Stimulated activated CD8-positive, alpha-beta memory T cell treated with anti-CD3 and anti-CD28 coated beads, Interleukin-7, amount 100 ng/mL, for 4 hours (primary cell): ENCODE measurements at regions not wholly inside any gene's neighbourhood (a gene's known extent, or its start where the extent isn't known, plus 50 kb on each side); places are given as distances from the start of the nearest gene placed in this dataset.

Source experiments
- DNase-seq, 2 donors: peaks; one replicate each; pipeline ENCODE4 v3.0.0-alpha.2; 2020; ENCODE audit warnings: low read depth in 2 of 2

DNA sequence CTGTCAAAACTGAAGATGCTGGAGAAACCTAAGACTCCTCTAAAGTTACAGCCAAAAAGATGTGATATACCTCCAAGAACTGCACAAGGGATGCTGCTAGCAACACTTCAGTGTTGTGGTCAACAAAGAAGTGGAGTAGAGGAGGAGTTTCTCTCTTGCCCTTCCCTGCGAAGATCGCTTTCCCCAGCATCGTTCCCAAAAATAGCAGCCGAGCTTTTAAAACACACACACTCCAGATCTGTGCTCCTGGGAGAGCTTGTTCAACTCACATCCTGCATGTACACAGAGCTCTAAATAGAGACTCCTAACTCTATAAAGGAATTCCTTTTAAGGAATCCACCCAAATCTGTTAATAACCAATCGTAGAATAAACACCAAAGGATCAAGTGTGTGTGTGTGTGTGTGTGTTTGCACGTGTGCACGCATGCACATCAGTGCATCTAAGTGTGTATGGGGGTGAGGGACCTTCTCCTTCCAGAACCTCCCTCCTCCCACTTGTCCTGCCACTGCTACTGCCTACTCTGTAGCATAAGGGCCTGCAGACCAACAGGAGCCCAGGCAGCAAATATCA, 58.5 kb downstream of the PSMG1 start:
- DNase-seq = no peak

DNA sequence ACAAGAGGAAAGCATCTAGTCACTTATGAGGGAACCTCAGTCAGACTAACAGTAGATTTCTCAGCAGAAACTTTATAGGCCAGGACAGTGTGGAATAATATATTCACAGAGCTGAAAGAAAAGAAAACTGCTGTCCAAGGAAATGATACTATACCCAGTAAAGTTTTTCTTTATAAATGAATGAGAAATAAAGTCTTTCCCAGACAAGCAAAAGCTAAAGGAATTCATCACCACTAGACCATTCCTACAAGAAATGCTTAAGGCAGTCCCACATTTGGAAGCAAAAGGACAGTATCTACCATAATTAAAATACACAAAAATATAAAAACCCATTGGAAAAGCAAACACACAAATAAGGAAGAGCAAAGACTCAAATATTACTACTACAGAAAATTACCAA, 59.9 kb downstream of the PSMG1 start:
- no peak for DNase-seq

DNA sequence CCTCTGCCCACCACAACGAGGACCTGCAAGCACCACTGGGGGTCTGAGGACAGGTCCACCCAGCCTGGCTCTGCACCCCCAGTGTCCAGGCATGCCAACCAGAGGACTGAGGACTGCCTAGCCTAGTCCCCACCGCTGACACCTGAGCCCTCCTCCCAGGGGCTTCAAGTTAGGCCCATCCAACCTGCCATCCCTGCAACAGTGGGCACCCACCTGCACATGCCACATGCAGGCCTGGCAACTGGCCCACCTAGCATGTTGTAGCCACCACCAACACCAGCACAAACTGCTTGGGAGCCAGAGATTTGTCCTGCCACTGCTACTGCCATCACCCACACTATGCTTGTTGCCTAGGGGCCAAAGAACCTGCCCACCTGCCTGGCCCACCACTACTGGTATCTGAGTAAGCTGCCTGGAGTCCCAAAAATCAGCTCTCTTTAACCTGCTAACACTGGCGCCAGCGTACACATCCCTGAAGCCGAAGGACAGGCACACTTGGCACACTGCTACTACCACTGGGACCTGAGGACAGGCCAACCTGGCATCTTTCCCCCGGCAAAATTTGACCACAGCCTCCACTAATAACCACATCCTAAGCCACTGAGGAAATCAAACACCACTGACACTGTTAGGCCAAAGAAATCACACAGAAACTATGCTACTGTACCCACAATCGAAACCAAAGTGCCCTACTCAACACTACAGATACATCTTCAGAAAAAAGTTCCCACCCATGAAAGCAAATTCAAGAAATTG, 61.5 kb downstream of the PSMG1 start:
- DNase-seq = no peak

DNA sequence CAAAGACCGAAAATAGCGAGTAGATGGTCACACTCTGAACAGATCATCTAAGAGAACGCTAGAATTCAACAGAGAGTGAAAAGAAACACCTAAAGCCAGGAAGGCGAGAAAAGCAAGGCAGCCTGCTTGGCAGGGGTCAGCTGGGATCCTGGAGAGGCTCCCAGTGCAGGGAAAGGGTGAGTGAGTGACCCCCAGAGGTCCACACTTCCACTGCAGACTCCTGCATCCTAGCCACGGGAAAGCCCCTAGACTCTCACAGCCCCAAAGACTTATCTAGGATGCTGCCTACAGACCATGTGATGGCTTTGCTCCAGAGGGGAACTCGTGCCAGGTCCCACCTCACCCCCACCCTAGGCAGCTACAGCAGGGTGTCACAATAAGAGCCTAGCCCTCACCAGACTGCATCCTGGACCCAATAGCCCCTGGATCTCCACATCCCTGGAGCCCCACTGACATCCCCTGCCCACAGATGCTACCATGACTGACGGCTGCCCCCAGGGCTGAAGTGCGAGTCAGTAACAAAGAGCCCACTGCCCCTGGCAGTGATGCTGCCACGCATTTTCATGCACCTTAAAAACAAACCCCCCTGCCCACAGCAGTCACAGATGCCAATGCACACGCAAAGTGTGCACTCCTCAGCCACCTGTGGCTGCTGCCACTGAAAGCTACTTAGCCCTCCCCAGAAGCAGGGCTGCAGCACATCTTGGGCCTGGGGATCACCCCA, 62.2 kb downstream of the PSMG1 start:
- no peak for DNase-seq

DNA sequence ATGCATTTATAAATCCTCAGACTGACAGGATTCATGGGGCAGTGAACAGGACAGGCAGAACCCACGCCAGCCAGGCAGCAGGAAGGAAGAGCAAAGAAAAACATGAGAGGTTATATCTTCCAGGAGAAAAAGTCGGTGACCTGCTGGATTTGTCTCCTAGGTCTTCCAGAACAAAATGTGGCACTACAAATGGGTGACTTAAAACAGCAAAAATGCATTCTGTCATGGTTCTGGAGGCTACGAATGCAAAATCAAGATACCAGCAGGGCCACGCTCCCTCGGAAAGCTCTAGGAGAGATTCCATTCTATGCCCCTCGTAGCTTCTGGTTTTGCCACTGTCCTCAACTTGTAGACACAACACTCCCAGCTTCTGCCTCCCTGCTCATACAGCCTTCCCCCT, 63.4 kb downstream of the PSMG1 start:
- no peak for DNase-seq

DNA sequence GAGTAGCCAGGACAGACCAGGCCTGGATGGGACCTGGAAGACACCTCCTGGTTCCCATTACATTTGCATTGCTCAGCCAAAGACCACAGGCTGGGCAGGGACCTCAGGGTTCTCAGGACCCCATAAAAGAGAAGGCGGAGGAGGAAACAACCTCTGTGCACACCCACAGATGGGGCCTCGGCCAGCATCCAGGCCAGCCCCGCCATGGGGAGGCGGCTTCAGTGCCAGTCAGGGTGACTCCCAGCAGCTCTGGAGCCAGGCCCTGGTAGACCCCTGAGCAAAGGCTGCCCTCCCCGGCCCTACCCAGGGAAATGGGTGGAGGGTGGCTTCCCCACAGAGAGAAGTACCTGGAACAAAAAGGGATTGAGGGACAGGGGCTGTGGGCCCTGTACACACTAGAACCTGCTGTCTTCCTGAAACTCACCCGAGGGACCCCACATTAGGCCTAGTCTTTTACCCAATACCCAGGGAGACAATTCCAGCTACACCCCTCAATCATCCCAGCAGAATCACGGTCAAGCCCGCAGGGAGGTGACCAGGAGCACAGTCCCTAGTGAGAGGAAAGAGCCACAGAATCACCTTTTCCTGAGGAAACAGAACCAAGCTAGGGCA, 64.5 kb downstream of the PSMG1 start:
- no peak for DNase-seq

DNA sequence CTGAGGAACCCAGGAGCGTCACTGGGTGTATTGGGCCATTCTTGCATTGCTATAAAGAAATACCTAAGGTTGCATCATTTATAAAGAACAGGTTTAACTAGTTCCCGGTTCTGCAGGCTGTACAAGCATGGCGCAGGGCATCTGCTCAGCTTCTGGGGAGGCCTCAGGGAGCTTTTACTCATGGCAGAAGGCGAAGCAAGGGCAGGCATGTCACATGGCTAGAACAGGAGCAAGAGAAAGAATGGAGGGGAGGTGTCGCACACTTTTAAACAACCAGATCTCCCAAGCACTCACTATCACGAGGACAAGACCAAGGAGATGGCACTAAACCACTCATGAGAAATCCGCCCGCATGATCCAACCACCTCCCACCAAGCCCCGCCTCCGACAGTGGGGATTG, 65.2 kb downstream of the PSMG1 start:
- DNase-seq = no peak

DNA sequence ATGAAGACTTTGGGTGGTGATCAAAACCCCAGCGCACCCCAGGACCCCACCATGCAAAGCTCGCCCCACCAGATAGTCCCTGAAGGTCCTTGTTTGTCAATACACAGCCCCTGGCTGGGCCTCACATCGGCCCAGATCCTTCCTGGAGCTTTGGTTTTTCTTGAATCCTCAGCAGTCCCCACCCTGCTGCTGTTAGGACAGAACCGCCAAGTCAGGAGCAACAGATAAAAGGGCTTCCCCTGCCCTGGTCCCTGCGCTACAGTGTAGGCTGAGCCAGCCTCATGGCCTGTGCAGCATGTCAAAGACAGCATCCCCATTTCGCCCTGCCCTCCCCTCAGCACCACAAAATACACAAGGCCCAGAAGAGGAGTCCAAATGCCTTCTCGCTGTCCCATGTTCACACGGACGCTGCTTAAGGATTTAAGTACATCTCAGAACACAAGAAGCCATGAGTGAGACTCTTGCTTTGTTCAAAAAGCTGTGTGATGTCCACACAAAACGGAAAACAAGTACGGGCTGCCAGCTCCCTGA, 65.7 kb downstream of the PSMG1 start:
- DNase-seq = no peak

DNA sequence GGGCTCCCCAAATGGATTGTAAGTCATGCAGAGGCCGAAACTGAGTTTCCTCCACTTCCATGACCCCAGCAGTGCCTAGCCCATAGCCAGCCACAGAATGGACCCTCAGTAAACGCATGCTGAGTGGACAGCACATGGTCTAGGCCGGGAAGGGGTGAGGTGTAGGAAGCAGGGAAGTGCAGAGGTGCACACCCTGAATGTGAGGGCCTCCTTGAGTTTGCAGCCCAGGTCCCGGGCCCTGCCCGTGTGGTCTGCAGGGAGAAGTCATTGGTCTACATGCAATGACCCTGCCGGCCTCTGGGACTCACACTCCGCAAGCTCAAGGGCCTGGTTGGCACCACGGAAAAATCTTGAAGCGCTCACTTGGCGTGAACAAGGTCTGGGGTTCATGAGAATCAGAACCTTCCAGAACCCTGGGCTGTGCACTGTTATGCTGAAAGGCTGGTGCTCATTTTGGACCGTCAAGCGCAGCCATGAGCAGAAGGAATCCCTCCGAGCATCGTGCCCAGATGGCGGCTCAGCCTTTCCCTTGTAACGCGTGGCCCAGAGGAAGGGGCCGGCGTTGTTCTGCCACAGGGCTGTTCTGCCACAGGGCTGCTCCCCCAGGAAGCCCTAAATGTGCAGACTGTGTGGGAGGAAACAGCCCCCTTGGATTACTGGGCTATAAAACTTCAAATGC, 66.4 kb downstream of the PSMG1 start:
- DNase-seq = no peak

DNA sequence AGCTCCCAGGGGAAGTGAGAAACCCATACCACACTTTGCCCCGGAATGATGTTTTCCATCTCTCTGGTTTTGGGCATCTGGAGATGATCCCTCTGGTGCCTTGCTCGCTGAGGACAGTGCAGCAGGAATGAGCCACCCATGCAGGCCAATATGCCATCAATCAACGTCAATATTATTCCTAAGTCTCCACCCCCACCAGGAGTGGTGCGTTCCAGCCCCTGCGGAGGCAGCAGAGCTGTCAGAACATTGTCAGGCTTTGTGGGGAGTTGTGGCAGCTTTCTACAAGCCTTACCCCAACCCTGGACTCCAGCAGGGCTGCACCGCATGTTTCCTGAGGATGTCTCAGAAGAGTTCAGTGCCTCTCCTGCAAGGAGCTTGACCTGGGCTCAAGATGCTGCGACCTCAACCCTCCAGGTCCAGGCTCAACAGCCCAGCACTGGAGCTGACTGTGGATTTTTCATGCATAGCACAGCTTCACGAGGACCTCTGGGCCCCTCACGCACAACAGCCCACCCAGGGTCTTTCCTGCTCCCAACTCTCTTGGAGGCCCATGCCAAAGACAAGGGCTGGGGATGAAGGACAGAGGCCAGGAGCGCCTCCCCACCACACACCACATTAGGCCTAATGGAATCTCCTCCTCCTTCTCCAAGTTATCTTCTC, 67.5 kb downstream of the PSMG1 start:
- no peak for DNase-seq

DNA sequence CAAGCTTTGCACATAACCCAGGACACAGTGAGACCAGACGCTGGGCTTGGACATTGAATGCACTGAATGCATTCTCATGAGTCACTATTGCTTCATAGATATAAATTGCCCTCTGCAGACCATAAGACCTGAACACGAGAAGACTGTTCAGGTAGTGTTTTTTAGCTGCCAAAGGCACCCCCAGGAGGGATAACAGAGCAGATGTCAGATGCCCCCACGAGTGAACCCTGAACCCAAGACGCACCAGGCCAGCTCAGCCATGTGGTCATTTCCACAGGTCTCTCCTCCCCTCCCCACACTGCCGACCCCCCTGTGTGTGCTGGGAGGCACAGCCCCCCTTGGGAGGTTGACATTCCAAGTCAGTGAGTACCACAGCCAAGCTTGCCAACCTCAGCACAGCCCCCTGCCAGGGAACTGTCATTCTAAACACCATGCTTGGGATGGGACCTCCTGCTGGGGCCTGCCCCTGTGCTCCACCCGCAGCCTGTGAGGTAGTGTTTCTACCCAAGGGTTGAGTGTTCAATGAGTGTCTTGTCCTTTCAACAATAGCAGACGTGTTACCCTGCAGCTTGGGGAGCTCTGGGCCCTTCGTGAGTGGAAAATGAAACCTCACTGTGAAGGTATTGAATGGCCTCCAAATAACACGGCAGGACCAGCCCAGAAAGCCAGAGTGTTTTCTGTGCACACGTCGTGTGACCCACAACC, 68.2 kb downstream of the PSMG1 start:
- no peak for DNase-seq

DNA sequence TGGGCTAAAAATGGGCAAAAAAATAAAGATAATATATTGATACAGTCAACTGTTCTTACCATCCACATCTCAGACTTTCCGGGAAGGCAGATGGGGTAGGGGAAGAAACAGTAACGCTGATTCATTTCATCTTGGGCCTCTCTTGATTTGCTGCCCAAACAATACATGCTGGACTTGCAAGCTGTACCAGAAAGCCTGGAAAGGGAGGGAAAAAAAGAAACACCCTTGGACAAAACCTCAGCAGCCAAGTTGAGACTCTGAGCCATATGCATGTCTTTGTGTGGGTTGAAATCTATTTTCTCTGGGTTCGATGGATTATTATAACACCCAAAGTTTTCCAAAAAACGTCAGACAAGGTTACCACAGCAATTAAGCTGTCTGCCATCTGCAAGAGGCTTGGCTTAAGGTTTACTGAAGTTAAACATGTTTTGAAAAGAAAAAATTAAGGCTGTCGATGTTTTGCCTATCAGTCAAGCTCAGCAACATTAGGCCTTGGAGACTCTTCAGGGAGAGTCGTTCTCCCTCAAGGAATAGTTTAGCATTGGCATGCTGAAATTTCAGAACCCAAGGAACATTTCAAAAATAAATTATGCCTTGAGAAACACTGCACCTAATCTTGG, 71.2 kb downstream of the PSMG1 start:
- DNase-seq = no peak

DNA sequence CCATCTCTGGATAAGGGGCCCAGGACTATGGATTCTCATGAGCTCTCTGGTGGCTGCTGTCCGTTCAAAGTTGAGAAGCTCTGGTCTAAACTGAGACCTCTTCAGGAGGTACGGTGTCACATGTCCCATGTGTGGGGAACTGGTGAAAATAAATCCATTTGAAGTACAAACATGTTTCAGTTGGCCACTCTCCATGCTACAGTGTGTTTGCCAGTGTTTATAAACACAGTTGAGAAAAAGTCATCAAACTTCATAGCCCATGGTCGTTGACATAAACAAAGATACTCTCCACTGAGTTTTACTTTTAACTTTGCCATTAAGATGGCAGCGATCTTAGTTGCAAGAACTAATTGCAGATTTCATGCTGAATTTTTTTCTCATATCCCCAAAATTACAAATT, 72.8 kb downstream of the PSMG1 start:
- no peak for DNase-seq

DNA sequence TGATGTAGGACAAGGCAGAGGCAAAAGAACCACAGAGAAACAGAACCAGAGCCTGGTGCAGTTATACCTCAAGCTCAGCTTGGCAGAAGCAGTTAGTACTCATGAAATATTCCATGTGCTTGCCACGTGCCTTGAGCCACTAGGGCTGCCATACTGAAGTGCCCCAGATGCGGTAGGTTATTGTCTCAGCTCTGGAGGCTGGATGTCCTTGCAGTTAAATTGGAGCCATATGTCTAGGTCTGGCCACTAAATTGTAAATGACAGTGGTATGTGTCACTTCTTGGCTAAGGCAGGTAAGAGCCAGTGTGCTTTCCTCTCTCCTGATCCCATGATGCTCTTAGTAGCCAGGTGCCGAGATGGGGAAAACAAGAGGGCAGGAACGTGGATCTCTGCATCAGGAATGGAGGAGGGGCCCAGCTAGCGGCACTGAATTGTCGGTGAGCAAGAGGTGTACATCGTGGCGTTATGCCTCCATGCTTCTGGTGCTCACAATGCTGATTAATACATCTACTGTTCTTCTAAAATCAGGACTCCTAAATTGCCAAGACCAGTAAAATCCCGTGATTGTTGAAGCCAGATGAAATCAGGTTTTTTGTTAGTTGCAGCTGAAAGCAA, 73.5 kb downstream of the PSMG1 start:
- DNase-seq = no peak

DNA sequence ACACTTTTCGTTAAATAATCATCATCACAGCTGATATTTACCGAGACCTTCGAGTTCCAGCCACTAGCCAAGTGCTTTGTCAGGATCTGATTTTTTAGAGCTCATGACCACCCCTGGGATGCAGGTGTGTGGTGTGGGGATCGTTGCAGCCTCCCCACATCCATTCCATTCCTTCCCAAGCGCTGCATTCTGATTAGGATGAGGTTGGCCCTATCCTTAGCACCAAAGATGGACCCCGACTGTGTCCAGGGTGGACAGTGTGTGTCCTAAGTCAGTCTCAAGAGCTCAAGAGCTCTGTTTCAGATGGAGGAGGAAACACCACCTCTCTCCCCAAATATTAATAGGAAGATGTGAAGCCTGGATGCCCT, 74.1 kb downstream of the PSMG1 start:
- DNase-seq = no peak

DNA sequence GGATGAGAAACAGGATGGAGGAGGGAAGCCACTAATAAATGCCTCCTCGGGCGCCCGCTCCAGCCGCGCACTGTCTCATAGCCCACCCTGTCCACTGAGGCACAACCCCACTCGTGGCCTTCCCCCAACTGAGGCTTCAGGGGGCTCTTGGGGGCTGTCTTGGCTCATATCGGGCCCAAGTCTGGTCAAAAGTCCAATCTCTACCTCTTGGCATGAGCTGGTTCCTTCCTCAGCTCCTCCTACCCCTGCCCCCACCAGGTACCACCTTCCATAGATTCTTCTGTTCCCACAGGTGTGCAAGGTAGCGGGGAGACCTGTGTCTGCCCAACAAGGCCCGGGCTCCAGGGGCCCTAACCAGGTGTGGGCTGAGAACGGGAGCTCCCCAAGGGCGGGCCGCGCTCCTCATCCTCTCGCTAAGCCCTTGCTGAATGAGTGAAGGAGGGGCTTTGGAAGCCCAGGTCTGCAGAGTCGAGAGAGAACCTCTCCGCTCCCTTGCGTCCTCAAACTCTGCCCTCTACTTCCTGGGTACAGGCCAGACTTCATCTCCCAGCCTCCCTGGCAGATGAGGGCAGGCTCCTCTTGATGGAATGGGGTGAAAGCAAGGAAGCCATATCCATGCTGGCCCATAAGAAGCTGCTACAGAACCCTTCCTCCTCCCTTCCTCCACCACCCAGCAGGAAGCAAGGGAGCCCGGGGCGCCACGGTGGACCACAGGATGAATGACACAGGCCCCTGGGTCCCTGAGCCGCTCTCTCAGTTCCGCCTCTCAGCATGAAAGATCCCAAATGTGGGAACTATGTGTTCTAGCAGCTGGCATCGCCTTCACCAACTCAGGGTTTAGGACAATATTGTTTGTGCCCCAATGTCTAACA, 74.7 kb downstream of the PSMG1 start:
- DNase-seq = no peak

DNA sequence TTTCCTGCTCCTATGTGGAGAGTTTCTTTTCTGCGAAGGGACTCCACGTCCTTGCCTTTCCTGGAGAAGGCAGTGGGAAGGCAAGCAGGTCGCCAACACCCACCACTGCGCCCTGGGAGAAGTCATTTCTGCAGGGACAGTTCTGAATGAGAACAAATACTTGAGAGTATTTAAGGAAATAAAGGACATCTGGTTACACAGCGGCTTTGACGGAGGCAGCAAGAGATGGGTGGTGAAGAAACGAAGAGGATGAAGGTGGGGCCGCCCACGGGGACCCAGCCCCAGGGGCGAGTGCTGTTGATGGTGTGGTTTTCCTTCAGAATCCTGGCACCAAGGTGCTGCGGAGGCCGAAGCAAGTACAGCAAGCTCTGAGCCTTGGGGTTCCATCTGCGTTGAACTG, 75.5 kb downstream of the PSMG1 start:
- DNase-seq = no peak

DNA sequence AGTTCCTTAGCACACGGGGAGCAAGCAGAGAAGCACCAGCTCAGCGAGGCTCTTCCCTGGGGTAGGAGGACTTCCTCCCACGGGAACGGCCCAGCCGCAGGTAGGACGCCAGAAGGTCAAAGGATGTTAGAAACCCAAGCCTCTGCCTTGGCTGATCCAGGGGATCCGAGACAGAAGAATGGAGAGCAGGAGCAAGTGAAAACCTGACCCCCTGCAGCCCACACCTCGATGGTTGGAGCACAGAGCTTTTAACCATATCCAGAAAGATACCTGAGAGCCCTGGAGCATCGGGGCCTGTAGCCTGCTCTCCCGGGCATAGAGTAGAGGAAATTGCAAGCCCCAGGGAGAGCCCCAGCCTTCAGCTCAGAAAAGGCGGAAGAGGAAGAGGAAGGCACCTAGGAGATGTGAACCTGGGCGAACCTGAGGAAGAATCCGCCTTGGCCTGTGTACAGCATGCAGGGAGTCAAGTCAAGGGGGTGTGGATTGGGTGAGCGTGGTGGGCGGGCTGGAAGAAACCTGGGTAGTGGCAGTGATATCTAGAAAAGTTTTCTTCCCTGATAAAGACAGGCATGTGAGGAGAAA, 76.3 kb downstream of the PSMG1 start:
- no peak for DNase-seq

DNA sequence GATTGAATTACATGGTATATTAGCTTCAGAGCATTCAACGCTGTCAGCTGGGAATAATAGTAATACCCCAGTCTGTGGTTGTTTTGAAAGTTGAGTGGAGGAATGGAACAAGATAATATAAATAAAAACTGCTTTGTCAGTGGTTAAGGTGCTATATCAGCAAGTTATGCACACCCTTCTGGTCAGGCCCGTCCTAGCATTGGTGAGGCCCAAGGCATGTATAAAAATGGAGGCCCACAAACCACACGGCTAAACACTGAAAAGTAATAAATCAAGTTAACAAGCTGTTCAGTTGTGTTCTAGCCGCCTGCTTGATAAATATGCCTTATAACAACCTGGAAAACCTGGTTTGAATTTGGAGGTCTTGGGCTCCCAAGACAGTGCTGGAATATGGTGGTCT, 77.4 kb downstream of the PSMG1 start:
- no peak for DNase-seq
